Lower leg skin (tissue), 3 donors: ENCODE measurements at regions not wholly inside any gene's neighbourhood (a gene's known extent, or its start where the extent isn't known, plus 50 kb on each side); places are given as distances from the start of the nearest gene placed in this dataset.

ENCODE experiments used
- CTCF ChIP-seq, 3 donors: fragments of 450-650 bp; IDR thresholded peaks; one replicate each; pipeline ENCODE4 v1.5.1; 2016; ENCODE audit warnings: antibody characterized with exemption in 3 of 3, mild to moderate bottlenecking in 3 of 3, moderate library complexity in 2 of 3
- POLR2A ChIP-seq, 2 donors: fragments of 450-650 bp; IDR thresholded peaks; one replicate each; pipeline ENCODE4 v1.6.1; 2016 to 2017; ENCODE audit warnings: antibody characterized with exemption in 2 of 2, mild to moderate bottlenecking in 1 of 2, moderate library complexity in 1 of 2

- TF ChIP-seq CTCF (IDR thresholded peaks at IDR 0.05) = no peak
- TF ChIP-seq POLR2A (IDR thresholded peaks at IDR 0.05) = no peak
These were observed 287.3 kb upstream of the NUDT12 start for GRCh38 chr5:103849934-103850333.
